GM23248 (cell line): ENCODE measurements at regions not wholly inside any gene's neighbourhood (a gene's known extent, or its start where the extent isn't known, plus 50 kb on each side); places are given as distances from the start of the nearest gene placed in this dataset.

ENCODE experiments used
- DNase-seq: peaks from one replicate; pipeline ENCODE4 v3.0.0-alpha.2; 2015
- H2AFZ ChIP-seq: fragments of 200-600 bp; sonication (generic); 2 replicates; pipeline ENCODE4 v1.6.1; 2016; ENCODE audit warnings: antibody characterized with exemption
- H3F3A ChIP-seq: fragments of 200-600 bp; sonication (generic); 2 replicates; pipeline ENCODE4 v1.6.1; 2016; ENCODE audit warnings: mild to moderate bottlenecking, antibody characterized with exemption, mixed run types; ENCODE audit not compliant: insufficient read depth
- H3K27ac ChIP-seq: fragments of 200-600 bp; sonication (generic); 2 replicates; pipeline ENCODE4 v1.5.1; 2016; ENCODE audit warnings: mild to moderate bottlenecking
- H3K27me3 ChIP-seq: fragments of 200-600 bp; sonication (generic); replicated peaks from 2 replicates; pipeline ENCODE4 v1.6.1; 2016; ENCODE audit warnings: mild to moderate bottlenecking; ENCODE audit not compliant: insufficient read depth
- H3K36me3 ChIP-seq: fragments of 200-600 bp; sonication (generic); 2 replicates; pipeline ENCODE4 v1.6.1; 2016; ENCODE audit warnings: low read depth, mild to moderate bottlenecking
- H3K4me1 ChIP-seq: fragments of 200-600 bp; sonication (generic); 2 replicates; pipeline ENCODE4 v1.6.1; 2016; ENCODE audit warnings: mild to moderate bottlenecking; ENCODE audit not compliant: insufficient read depth
- H3K4me2 ChIP-seq: fragments of 200-600 bp; sonication (generic); one replicate; pipeline ENCODE4 v1.6.1; 2016; ENCODE audit warnings: mild to moderate bottlenecking; ENCODE audit not compliant: unreplicated experiment
- H3K4me3 ChIP-seq: fragments of 200-600 bp; sonication (generic); 2 replicates; pipeline ENCODE4 v1.5.1; 2016; ENCODE audit warnings: mild to moderate bottlenecking
- H3K79me2 ChIP-seq: fragments of 200-600 bp; sonication (generic); 2 replicates; pipeline ENCODE4 v1.6.1; 2016; ENCODE audit warnings: mild to moderate bottlenecking; ENCODE audit not compliant: insufficient read depth
- H3K9ac ChIP-seq: fragments of 200-600 bp; sonication (generic); 2 replicates; pipeline ENCODE4 v1.6.1; 2016; ENCODE audit warnings: mild to moderate bottlenecking
- H3K9me2 ChIP-seq: fragments of 200-600 bp; sonication (generic); 2 replicates; pipeline ENCODE4 v1.6.1; 2016; ENCODE audit warnings: mixed run types, mild to moderate bottlenecking, moderate library complexity; ENCODE audit not compliant: insufficient read depth
- H3K9me3 ChIP-seq: fragments of 200-600 bp; sonication (generic); one replicate; pipeline ENCODE4 v1.6.1; 2017; ENCODE audit warnings: low read depth
- H4K20me1 ChIP-seq: fragments of 200-600 bp; sonication (generic); 2 replicates; pipeline ENCODE4 v1.6.0; 2016; ENCODE audit not compliant: insufficient read depth
- EZH2 ChIP-seq: fragments of 200-600 bp; sonication (generic); IDR thresholded peaks from 2 replicates; pipeline ENCODE4 v1.6.1; 2018; ENCODE audit warnings: antibody characterized with exemption, mild to moderate bottlenecking; ENCODE audit not compliant: insufficient read depth, poor library complexity, severe bottlenecking
- EZH2phosphoT487 ChIP-seq: fragments of 200-600 bp; sonication (generic); IDR thresholded peaks from 2 replicates; pipeline ENCODE4 v1.6.1; 2018; ENCODE audit warnings: antibody characterized with exemption, moderate library complexity, mild to moderate bottlenecking, low read depth; ENCODE audit not compliant: insufficient read depth
- WGBS, 2 experiments: methylation state at CpG; one replicate each; pipeline ENCODE4 v1.1.6; 2015 to 2017; ENCODE audit warnings: low lambda C conversion rate in 2 of 2, low coverage in 1 of 2; ENCODE audit errors: missing lambda C conversion rate in 2 of 2; 5-methylcytosine and 5-hydroxymethylcytosine counted together
- in situ Hi-C: fragments of 300-500 bp; cut with MboI; formaldehyde crosslinking; loops from 2 replicates; pipeline ENCODE4 v1.15.0; 2020

DNA sequence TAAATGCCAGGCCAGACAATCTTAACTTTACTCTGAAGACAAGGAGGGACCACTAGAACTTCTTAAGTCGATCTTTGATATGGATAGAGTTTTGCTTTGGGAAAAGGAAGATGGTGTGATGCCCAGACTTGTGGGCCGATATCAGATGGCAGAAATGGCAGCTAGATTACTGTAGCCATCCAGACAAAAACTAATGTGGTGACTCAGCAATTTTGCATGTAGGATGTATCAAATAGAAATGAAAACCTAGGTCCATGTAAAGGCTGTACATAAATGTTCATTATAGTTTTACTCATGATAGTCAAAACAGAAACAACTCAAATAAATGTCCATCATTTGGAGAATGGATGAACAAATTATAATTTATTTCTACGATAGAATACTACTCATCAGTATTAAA is 121.5 kb downstream of the APIP start:
- Histone ChIP-seq H3K4me1 (no peaks in the 10 kb centered on the region), H2AFZ (no peak overlapping the region), H3K4me3 (no peak overlapping the region), H4K20me1 (no peaks in the 10 kb centered on the region), H3K9me2 (no peaks in the 10 kb centered on the region), H3K4me2 (no peak overlapping the region), H3F3A (no peaks in the 10 kb centered on the region), H3K36me3 (no peaks in the 10 kb centered on the region), H3K27ac (no peak overlapping the region), H3K27me3 (peaks cover 30% of the 10 kb centered on the region), H3K9me3 (no peaks in the 10 kb centered on the region), H3K9ac (no peak overlapping the region), H3K79me2 (no peaks in the 10 kb centered on the region)
- TF ChIP-seq EZH2 (no peak), EZH2phosphoT487 (no peak)
- in situ Hi-C loops: no loop called here
- DNase-seq: no peak
- WGBS, 2 experiments: 48 to 60% methylated on average over 3 of the region's 3 CpGs

DNA sequence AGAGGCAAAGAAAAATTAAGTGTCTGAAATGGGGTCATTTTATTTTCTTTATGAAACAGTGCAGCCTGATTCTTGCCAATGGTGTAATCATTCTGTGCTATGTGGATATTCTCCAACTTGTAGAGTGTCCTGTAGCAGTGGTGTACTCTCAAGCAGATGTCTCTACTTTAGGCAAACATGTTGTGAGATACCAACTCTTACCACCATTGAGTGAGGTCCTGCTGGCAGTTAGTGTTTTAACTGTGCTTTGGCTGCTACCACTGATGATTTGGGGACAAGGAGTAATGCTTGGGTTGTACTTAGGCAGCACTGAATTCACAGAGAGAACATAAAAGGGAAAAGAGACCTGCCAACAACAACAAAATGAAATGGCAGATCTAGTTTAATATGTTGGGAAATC is 122.5 kb downstream of the APIP start:
- Histone ChIP-seq H3K27ac (no peak overlapping the region), H3K9ac (no peak overlapping the region), H3K9me3 (no peaks in the 10 kb centered on the region), H3K9me2 (no peaks in the 10 kb centered on the region), H3F3A (no peaks in the 10 kb centered on the region), H3K4me1 (no peaks in the 10 kb centered on the region), H2AFZ (no peak overlapping the region), H3K79me2 (no peaks in the 10 kb centered on the region), H3K4me2 (no peak overlapping the region), H4K20me1 (no peaks in the 10 kb centered on the region), H3K4me3 (no peak overlapping the region), H3K27me3 (peaks cover 30% of the 10 kb centered on the region), H3K36me3 (no peaks in the 10 kb centered on the region)
- in situ Hi-C loops: no loop called here
- no peak for TF ChIP-seq EZH2phosphoT487
- TF ChIP-seq EZH2: no peak
- no peak for DNase-seq

DNA sequence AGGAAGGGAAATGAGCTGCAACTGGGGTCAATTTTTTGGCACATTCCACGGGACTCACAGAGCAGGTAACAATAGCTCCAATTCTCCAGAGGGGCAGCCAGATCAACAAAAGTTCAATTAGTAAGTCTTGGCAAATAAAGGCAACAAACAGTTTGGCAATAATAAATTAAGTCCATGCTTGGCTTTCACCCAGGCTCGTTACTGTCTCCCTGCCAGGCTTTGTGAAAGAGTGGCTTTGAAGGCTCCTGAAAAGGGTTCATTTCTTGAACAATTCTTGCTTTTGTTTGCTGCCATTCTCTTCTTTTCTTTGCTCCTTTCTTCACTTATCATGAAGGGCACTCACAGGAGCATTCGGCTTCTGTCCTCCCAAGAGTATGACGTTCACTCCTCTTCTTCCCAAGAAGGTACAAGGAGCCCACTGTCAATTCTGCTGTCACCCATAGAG is 123.3 kb downstream of the APIP start:
- Histone ChIP-seq H4K20me1 (no peaks in the 10 kb centered on the region), H3F3A (no peaks in the 10 kb centered on the region), H3K9ac (no peak overlapping the region), H3K27ac (no peak overlapping the region), H3K9me3 (no peaks in the 10 kb centered on the region), H3K79me2 (no peaks in the 10 kb centered on the region), H3K27me3 (peaks cover 30% of the 10 kb centered on the region), H3K4me1 (no peaks in the 10 kb centered on the region), H2AFZ (no peak overlapping the region; the same call in 1 of the 2 replicates), H3K4me3 (no peak overlapping the region), H3K4me2 (no peak overlapping the region), H3K36me3 (no peaks in the 10 kb centered on the region), H3K9me2 (no peaks in the 10 kb centered on the region)
- 1 to 9% methylated on average over 4 of the region's 4 CpGs for WGBS, 2 experiments
- no peak for DNase-seq
- in situ Hi-C loops: no loop called here
- TF ChIP-seq EZH2phosphoT487 (no peak), EZH2 (no peak)

DNA sequence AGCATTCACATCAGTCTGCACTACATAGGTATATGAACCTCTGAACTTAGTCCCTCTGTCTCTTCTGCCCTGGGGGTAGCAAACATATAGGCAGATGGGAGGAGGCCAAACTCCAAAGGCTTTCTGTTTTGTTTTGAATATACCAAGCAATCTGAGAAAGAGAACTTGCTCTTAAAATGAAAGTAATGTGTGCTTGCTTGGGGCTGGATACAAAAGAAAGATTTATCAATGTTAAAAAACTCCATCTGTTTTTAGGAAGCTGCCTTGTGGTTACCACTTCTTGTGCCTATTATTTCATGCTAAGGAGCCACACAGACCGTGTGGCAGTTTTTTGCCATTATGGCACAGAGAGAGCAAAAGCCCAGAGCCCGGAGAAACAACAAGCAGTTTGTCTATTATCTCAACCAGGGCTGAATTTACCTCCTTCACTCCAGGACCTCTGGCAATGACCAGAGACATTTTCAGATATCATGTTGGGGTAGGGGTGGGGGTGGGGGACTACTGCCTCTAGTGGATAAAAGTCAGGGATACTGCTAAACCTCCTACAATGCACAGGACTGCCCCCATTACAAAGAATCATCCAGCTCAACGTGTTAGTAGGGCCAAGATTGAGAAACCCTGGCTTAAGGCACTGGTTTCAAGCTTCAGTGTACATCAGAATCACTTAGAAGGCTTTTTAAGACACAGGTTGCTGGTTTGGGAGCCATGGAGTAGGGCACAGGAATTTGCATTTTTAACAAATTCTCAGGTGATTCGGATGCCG is 124.2 kb downstream of the APIP start:
- no peak for TF ChIP-seq EZH2phosphoT487
- TF ChIP-seq EZH2: no peak
- H3K9me3 ChIP-seq: no peaks in the 10 kb centered on the region
- no peaks in the 10 kb centered on the region for H4K20me1 ChIP-seq
- WGBS, 2 experiments: 42 to 46% methylated on average over 5 of the region's 5 CpGs
- no peak overlapping the region for H3K4me2 ChIP-seq
- peaks cover 30% of the 10 kb centered on the region for H3K27me3 ChIP-seq
- DNase-seq: no peak
- H3K79me2 ChIP-seq: no peaks in the 10 kb centered on the region
- H3K9ac ChIP-seq: no peak overlapping the region
- H3K4me1 ChIP-seq: no peaks in the 10 kb centered on the region
- H3K9me2 ChIP-seq: no peaks in the 10 kb centered on the region
- H3K36me3 ChIP-seq: no peaks in the 10 kb centered on the region
- H2AFZ ChIP-seq: no peak overlapping the region
- no peak overlapping the region for H3K4me3 ChIP-seq
- H3F3A ChIP-seq: no peaks in the 10 kb centered on the region
- H3K27ac ChIP-seq: no peak overlapping the region
- in situ Hi-C loops: no loop called here

DNA sequence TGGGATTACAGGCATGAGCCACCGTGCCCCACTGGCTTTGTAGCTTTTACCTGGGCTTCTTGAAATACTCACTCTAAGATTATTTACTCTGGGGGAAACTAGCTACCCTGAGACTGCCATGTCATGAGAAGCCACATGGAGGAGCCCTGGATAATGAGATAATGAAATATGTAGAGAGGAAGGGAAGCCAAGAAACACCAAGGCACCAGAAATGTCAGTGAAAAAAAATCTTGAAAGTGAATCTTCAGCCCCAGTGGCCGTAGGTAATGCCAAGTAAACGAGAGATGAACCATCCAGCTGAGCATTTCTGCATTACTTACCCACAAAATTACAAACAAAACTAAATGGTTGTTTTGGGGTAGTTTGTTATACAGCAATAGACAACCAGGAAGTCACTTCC is 125.6 kb downstream of the APIP start:
- Histone ChIP-seq H3K27ac (no peak overlapping the region), H4K20me1 (no peaks in the 10 kb centered on the region), H3K79me2 (no peaks in the 10 kb centered on the region), H2AFZ (no peak overlapping the region), H3K4me3 (no peak overlapping the region), H3K9ac (no peak overlapping the region), H3K36me3 (no peaks in the 10 kb centered on the region), H3K9me3 (no peaks in the 10 kb centered on the region), H3K4me1 (no peaks in the 10 kb centered on the region), H3K9me2 (no peaks in the 10 kb centered on the region), H3K27me3 (peaks cover 35% of the 10 kb centered on the region), H3K4me2 (no peak overlapping the region), H3F3A (no peaks in the 10 kb centered on the region)
- 48 to 65% methylated on average over 3 of the region's 3 CpGs for WGBS, 2 experiments
- no peak for DNase-seq
- in situ Hi-C loops: no loop called here
- TF ChIP-seq EZH2: no peak
